PC-9 (cell line): ENCODE measurements at regions not wholly inside any gene's neighbourhood (a gene's known extent, or its start where the extent isn't known, plus 50 kb on each side); places are given as distances from the start of the nearest gene placed in this dataset.
"Not testable (repeated sequence)": the region's sequence is repeated elsewhere in the genome, so short reads cannot be mapped to it uniquely, and the experiment has no call there.

Source experiments
- EZH2 ChIP-seq: fragments of 200-600 bp; sonication (generic); IDR thresholded peaks from 2 replicates; pipeline ENCODE4 v1.8.0; 2017; ENCODE audit warnings: antibody characterized with exemption, low read depth
- TF ChIP-seq, protein P1 (sequence below): fragments of 200-600 bp; sonication (generic); conservative IDR thresholded peaks from 2 replicates; pipeline ENCODE4 v1.6.1; 2017; ENCODE audit warnings: mixed run types, antibody characterized with exemption, mild to moderate bottlenecking, moderate library complexity

DNA sequence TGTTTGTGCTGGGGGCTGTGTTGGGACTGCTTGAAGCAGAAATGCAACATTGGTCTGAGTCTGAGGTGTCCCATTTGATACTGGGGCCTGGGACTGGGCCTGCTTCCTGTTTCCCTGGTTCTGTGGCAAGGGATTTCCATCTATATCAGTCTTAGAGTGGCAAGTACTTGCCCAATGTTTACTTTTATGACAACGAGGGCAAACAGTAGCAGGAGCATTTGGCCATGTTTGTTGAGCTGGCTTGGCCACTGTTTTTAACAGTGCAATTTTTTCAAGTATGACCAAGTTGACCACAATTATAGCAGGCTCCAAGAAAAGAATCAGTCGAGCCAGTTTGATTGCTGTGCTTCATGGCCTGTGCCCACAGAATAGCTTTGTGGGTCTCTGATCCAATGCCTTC, 88.5 kb upstream of the PGR start:
- TF ChIP-seq EZH2: not testable (repeated sequence)
- TF ChIP-seq, protein P1, sequence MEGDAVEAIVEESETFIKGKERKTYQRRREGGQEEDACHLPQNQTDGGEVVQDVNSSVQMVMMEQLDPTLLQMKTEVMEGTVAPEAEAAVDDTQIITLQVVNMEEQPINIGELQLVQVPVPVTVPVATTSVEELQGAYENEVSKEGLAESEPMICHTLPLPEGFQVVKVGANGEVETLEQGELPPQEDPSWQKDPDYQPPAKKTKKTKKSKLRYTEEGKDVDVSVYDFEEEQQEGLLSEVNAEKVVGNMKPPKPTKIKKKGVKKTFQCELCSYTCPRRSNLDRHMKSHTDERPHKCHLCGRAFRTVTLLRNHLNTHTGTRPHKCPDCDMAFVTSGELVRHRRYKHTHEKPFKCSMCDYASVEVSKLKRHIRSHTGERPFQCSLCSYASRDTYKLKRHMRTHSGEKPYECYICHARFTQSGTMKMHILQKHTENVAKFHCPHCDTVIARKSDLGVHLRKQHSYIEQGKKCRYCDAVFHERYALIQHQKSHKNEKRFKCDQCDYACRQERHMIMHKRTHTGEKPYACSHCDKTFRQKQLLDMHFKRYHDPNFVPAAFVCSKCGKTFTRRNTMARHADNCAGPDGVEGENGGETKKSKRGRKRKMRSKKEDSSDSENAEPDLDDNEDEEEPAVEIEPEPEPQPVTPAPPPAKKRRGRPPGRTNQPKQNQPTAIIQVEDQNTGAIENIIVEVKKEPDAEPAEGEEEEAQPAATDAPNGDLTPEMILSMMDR: not testable (repeated sequence)
